ENCODE measurements at regions not wholly inside any gene's neighbourhood (a gene's known extent, or its start where the extent isn't known, plus 50 kb on each side); places are given as distances from the start of the nearest gene placed in this dataset.

- TF ChIP-seq CTCF (IDR thresholded peaks at IDR 0.05; ENCODE audit: borderline replicate concordance, extremely low read depth, low read length, poor library complexity, severe bottlenecking) (no peak), EZH2 (IDR thresholded peaks at IDR 0.05; ENCODE audit: borderline replicate concordance, low read depth, low read length, severe bottlenecking) (no peak)
Measured at GRCh38 chr10:91002656-91003055, 81.8 kb upstream of the ANKRD1 start.
